ENCODE measurements at regions not wholly inside any gene's neighbourhood (a gene's known extent, or its start where the extent isn't known, plus 50 kb on each side); places are given as distances from the start of the nearest gene placed in this dataset.
A peak's percentile ranks its signal among the peaks of the same experiment; 100 is the strongest.
"Not testable (repeated sequence)": the region's sequence is repeated elsewhere in the genome, so short reads cannot be mapped to it uniquely, and the experiment has no call there.

GRCh38 chr6:142635130-142635529 lies 309.8 kb downstream of the HIVEP2 start:
- DNase-seq, result no peak
- no peak overlapping the region for H3K4me3 ChIP-seq (ENCODE audit: low read length)
- no peak overlapping the region for H3K27ac ChIP-seq (ENCODE audit: low read length)
- H3K9me3 ChIP-seq (ENCODE audit: control insufficient read depth, low read depth, low read length), result no peaks in the 10 kb centered on the region
- H3K27me3 ChIP-seq (ENCODE audit: control insufficient read depth, insufficient read depth, low read length), result no peaks in the 10 kb centered on the region
- H3K36me3 ChIP-seq (ENCODE audit: control insufficient read depth, insufficient read depth, low read length), result no peaks in the 10 kb centered on the region
- WGBS (ENCODE audit: insufficient coverage, low lambda C conversion rate), result 100% methylated on average over 1 of the region's 1 CpG
- H3K4me1 ChIP-seq (ENCODE audit: control insufficient read depth, insufficient read depth, low read length), result no peaks in the 10 kb centered on the region

- no peak for DNase-seq
- Histone ChIP-seq H3K9me3 (ENCODE audit: control insufficient read depth, low read depth, low read length) (no peaks in the 10 kb centered on the region), H3K4me3 (ENCODE audit: low read length) (no peak overlapping the region), H3K27me3 (ENCODE audit: control insufficient read depth, insufficient read depth, low read length) (no peaks in the 10 kb centered on the region), H3K36me3 (ENCODE audit: control insufficient read depth, insufficient read depth, low read length) (no peaks in the 10 kb centered on the region), H3K4me1 (ENCODE audit: control insufficient read depth, insufficient read depth, low read length) (no peaks in the 10 kb centered on the region), H3K27ac (ENCODE audit: low read length) (no peak overlapping the region)
- 63% methylated on average over 2 of the region's 10 CpGs for whole genome bisulfite sequencing (ENCODE audit: insufficient coverage, low lambda C conversion rate)
Observed at GRCh38 chr6:142637624-142638351, 307.2 kb downstream of the HIVEP2 start.

GRCh38 chr6:142642651-142643050 lies 302.3 kb downstream of the HIVEP2 start:
- WGBS (ENCODE audit: insufficient coverage, low lambda C conversion rate), result 100% methylated on average over 1 of the region's 1 CpG
- H3K27ac ChIP-seq (ENCODE audit: low read length), result no peak overlapping the region

GRCh38 chr6:142644866-142645265 lies 300.1 kb downstream of the HIVEP2 start:
- Histone ChIP-seq H3K36me3 (ENCODE audit: control insufficient read depth, insufficient read depth, low read length) (no peaks in the 10 kb centered on the region), H3K4me3 (ENCODE audit: low read length) (no peak overlapping the region), H3K27me3 (ENCODE audit: control insufficient read depth, insufficient read depth, low read length) (no peaks in the 10 kb centered on the region), H3K27ac (ENCODE audit: low read length) (no peak overlapping the region), H3K9me3 (ENCODE audit: control insufficient read depth, low read depth, low read length) (no peaks in the 10 kb centered on the region), H3K4me1 (ENCODE audit: control insufficient read depth, insufficient read depth, low read length) (peaks cover 7% of the 10 kb centered on the region)
- no peak for DNase-seq
- WGBS (ENCODE audit: insufficient coverage, low lambda C conversion rate), result no CpG with 5 or more reads among the region's 3 CpGs

More at GRCh38 chr6:142642651-142643050, 302.3 kb downstream of the HIVEP2 start:
- Histone ChIP-seq H3K4me1 (ENCODE audit: control insufficient read depth, insufficient read depth, low read length) (peaks cover 2% of the 10 kb centered on the region), H3K36me3 (ENCODE audit: control insufficient read depth, insufficient read depth, low read length) (no peaks in the 10 kb centered on the region), H3K9me3 (ENCODE audit: control insufficient read depth, low read depth, low read length) (no peaks in the 10 kb centered on the region), H3K27me3 (ENCODE audit: control insufficient read depth, insufficient read depth, low read length) (no peaks in the 10 kb centered on the region), H3K4me3 (ENCODE audit: low read length) (no peak overlapping the region)
- DNase-seq, result no peak

- DNase-seq, result no peak
Observed at GRCh38 chr6:142645663-142646062, 299.3 kb downstream of the HIVEP2 start.

GRCh38 chr6:142647449-142648035 lies 297.4 kb downstream of the HIVEP2 start:
- Histone ChIP-seq H3K36me3 (ENCODE audit: control insufficient read depth, insufficient read depth, low read length) (no peaks in the 10 kb centered on the region), H3K4me3 (ENCODE audit: low read length) (no peak overlapping the region), H3K9me3 (ENCODE audit: control insufficient read depth, low read depth, low read length) (no peaks in the 10 kb centered on the region), H3K27me3 (ENCODE audit: control insufficient read depth, insufficient read depth, low read length) (no peaks in the 10 kb centered on the region), H3K4me1 (ENCODE audit: control insufficient read depth, insufficient read depth, low read length) (peaks cover 7% of the 10 kb centered on the region), H3K27ac (ENCODE audit: low read length) (no peak overlapping the region)
- DNase-seq, result no peak
- WGBS (ENCODE audit: insufficient coverage, low lambda C conversion rate), result no CpG with 5 or more reads among the region's 6 CpGs

More at GRCh38 chr6:142645663-142646062, 299.3 kb downstream of the HIVEP2 start:
- H3K27ac ChIP-seq (ENCODE audit: low read length), result no peak overlapping the region
- no peaks in the 10 kb centered on the region for H3K27me3 ChIP-seq (ENCODE audit: control insufficient read depth, insufficient read depth, low read length)
- no peaks in the 10 kb centered on the region for H3K9me3 ChIP-seq (ENCODE audit: control insufficient read depth, low read depth, low read length)
- no CpG with 5 or more reads among the region's 2 CpGs for WGBS (ENCODE audit: insufficient coverage, low lambda C conversion rate)
- peaks cover 7% of the 10 kb centered on the region for H3K4me1 ChIP-seq (ENCODE audit: control insufficient read depth, insufficient read depth, low read length)
- no peaks in the 10 kb centered on the region for H3K36me3 ChIP-seq (ENCODE audit: control insufficient read depth, insufficient read depth, low read length)
- no peak overlapping the region for H3K4me3 ChIP-seq (ENCODE audit: low read length)

GRCh38 chr6:142648036-142648451 lies 296.9 kb downstream of the HIVEP2 start:
- 14% methylated on average over 1 of the region's 3 CpGs for WGBS (ENCODE audit: insufficient coverage, low lambda C conversion rate)
- H3K9me3 ChIP-seq (ENCODE audit: control insufficient read depth, low read depth, low read length), result no peaks in the 10 kb centered on the region
- H3K27me3 ChIP-seq (ENCODE audit: control insufficient read depth, insufficient read depth, low read length), result no peaks in the 10 kb centered on the region
- peak in 1 of 2 donors; percentile 37 for DNase-seq
- H3K4me3 ChIP-seq (ENCODE audit: low read length), result no peak overlapping the region
- H3K36me3 ChIP-seq (ENCODE audit: control insufficient read depth, insufficient read depth, low read length), result no peaks in the 10 kb centered on the region
- no peak overlapping the region for H3K27ac ChIP-seq (ENCODE audit: low read length)
- H3K4me1 ChIP-seq (ENCODE audit: control insufficient read depth, insufficient read depth, low read length), result peaks cover 7% of the 10 kb centered on the region

GRCh38 chr6:142648526-142648925 lies 296.4 kb downstream of the HIVEP2 start:
- peaks cover 7% of the 10 kb centered on the region for H3K4me1 ChIP-seq (ENCODE audit: control insufficient read depth, insufficient read depth, low read length)
- H3K9me3 ChIP-seq (ENCODE audit: control insufficient read depth, low read depth, low read length), result no peaks in the 10 kb centered on the region
- peak in 1 of 2 donors; percentile 6 for DNase-seq
- H3K27ac ChIP-seq (ENCODE audit: low read length), result no peak overlapping the region
- no CpG with 5 or more reads among the region's 1 CpG for WGBS (ENCODE audit: insufficient coverage, low lambda C conversion rate)
- no peak overlapping the region for H3K4me3 ChIP-seq (ENCODE audit: low read length)
- no peaks in the 10 kb centered on the region for H3K36me3 ChIP-seq (ENCODE audit: control insufficient read depth, insufficient read depth, low read length)
- no peaks in the 10 kb centered on the region for H3K27me3 ChIP-seq (ENCODE audit: control insufficient read depth, insufficient read depth, low read length)

- not testable (repeated sequence) for H3K36me3 ChIP-seq (ENCODE audit: control insufficient read depth, insufficient read depth, low read length); DNase-seq; H3K27ac ChIP-seq (ENCODE audit: low read length); H3K4me3 ChIP-seq (ENCODE audit: low read length); H3K9me3 ChIP-seq (ENCODE audit: control insufficient read depth, low read depth, low read length); H3K27me3 ChIP-seq (ENCODE audit: control insufficient read depth, insufficient read depth, low read length); H3K4me1 ChIP-seq (ENCODE audit: control insufficient read depth, insufficient read depth, low read length)
- no CpG with 5 or more reads among the region's 11 CpGs for WGBS (ENCODE audit: insufficient coverage, low lambda C conversion rate)
Observed at GRCh38 chr6:142649438-142650234, 295.3 kb downstream of the HIVEP2 start.

GRCh38 chr6:142651384-142651783 lies 293.6 kb downstream of the HIVEP2 start:
- Histone ChIP-seq H3K4me1 (ENCODE audit: control insufficient read depth, insufficient read depth, low read length) (peaks cover 7% of the 10 kb centered on the region), H3K36me3 (ENCODE audit: control insufficient read depth, insufficient read depth, low read length) (no peaks in the 10 kb centered on the region), H3K9me3 (ENCODE audit: control insufficient read depth, low read depth, low read length) (no peaks in the 10 kb centered on the region), H3K4me3 (ENCODE audit: low read length) (no peak overlapping the region), H3K27ac (ENCODE audit: low read length) (no peak overlapping the region), H3K27me3 (ENCODE audit: control insufficient read depth, insufficient read depth, low read length) (no peaks in the 10 kb centered on the region)
- DNase-seq, result no peak
- WGBS (ENCODE audit: insufficient coverage, low lambda C conversion rate), result no CpG with 5 or more reads among the region's 3 CpGs
